Stimulated activated CD4-positive, alpha-beta T cell treated with anti-CD3 and anti-CD28 coated beads, Interleukin-2, amount 100 ng/mL, for 48 hours (primary cell): ENCODE measurements at regions not wholly inside any gene's neighbourhood (a gene's known extent, or its start where the extent isn't known, plus 50 kb on each side); places are given as distances from the start of the nearest gene placed in this dataset.
"Not testable (repeated sequence)": the region's sequence is repeated elsewhere in the genome, so short reads cannot be mapped to it uniquely, and the experiment has no call there.

Experiments used
- DNase-seq, 2 donors: peaks; one replicate each; pipeline ENCODE4 v3.0.0-alpha.2; 2020

GRCh38 chr6:17012421-17013225 lies 89.2 kb upstream of the STMND1 start:
- DNase-seq: no peak

GRCh38 chr6:17011985-17012384 lies 89.9 kb upstream of the STMND1 start:
- no peak for DNase-seq

- DNase-seq: no peak
Measured at GRCh38 chr6:17007749-17008148, 94.1 kb upstream of the STMND1 start.

- no peak for DNase-seq
Measured at GRCh38 chr6:17006543-17006942, 95.3 kb upstream of the STMND1 start.

GRCh38 chr6:17004269-17004668 lies 97.6 kb upstream of the STMND1 start:
- DNase-seq: no peak

DNA sequence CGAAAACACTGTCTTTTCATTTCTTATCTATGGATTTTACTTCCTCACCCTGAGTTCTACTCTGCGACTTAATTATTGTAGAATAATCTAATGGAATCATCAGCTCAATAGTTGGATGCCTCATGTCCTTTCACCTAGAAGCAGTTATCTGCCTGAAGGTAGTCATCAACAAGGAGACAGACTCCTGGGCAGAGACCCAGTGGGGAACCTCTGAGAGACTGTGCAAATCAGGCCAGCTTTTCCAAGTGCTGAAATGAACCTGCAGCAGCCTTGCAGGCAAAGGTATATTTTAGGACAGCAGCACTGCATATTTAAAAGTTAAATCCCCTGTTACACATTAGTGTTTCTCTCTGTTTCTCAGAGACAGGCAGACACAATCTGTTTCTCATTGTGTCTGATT lies 99.7 kb upstream of the STMND1 start:
- DNase-seq: no peak

- no peak for DNase-seq
Measured at GRCh38 chr6:17001188-17001587, 100.7 kb upstream of the STMND1 start.

DNA sequence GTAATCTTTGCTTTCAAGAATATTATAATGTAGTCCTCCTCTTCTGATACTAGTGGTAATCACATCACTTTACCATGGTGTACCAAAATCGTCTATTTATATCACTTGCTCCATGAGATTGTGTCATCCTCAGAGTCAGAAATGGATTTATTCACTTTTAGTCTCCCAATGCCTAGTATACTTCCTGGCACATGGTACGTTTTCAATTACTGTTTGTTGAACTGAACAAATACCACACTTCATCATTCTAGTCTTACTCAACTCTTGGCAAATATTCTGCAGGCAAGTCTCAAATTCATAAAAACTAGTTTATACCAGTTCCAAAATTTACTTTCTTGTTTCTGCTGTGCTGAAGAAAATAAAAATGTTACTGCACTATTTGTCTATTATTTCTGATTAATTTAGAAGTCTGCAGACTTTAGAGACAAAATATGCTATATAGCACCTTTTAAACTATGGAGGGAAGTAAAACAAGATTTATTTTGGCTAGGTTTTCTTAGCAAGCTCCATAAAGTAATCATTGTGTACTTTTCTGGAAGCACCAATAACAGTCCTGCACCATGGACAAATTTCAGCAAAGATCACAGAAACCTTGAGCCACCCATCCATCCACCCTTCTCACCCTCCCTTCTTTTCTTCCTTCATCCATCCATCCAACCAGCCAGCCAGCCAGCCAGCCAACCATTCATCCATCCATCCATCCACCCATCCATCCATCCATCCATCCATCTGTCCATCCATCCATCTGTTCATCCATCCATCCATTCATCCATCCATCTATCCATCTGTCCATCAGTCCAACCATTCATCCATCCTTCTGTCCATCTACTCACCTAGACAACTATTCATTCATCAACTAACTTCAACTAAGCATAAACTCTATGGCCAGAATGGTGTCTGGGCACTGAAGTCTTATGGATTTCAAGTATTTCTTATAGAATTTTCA lies 102.1 kb upstream of the STMND1 start:
- DNase-seq: no peak

GRCh38 chr6:16998461-16998860 lies 103.4 kb upstream of the STMND1 start:
- DNase-seq: no peak

DNA sequence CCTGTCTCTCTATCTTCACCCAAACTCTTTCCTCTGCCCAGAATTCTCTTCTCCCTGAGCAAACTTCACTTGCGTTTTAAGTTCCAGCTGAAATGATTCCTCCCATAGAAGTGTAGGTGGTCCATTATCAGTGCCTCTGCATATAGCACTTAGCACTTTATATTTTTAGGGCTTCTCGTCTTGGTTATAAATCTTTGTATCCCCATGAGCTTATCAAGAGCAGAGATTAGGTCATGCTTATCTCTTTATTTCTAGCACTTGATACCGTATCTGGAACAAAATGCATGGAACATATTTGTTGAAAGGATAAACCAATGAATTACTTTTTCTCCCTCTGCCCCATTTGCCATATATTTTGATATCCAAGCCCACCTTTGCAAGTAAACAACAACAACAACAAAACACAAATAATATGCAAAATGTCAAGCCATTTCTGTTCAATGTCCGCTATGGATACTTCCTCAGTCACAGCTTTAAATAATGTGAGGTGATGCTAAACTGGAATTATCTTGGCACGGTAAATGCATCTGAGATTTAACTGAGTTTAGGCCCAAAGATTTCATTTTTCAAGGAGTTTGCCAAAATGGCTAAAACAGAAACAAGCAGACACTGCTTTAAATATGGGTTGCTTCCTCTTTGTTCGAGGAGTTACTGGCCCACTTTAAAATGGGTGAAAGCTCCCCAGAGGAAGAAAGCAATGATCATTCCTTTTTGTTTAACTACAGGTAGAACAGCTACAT lies 106.2 kb upstream of the STMND1 start:
- DNase-seq: no peak

GRCh38 chr6:16993396-16993795 lies 108.5 kb upstream of the STMND1 start:
- no peak for DNase-seq

DNA sequence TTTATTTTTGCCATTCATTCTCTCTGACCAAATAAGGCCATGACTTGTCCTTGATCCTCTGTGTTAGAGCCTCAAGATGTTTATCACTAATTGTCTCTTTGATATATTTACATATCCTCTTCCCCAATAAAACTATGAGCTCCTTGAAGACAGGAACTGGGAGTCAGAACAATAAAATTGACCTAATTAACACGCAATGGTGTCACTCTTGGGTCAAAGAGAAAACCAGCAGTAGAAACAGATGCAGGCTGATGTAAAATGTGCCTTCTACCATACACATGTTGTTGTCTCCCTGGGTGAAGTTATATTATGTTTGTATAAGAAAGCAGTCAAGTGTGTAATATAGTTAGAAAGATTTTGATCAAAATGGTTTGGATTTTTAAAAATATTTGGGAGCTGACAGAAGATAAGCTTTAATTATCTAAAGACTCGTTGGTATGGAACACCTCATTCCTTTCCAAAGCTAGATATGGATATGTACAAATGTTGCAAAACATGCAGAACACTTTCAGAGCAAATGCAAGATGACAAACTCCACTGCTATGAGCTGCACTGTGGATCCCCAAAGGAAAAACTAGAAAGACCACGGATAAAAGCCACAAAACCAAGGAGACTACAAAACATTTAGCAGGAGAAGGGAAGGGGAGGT lies 109.7 kb upstream of the STMND1 start:
- no peak for DNase-seq

DNA sequence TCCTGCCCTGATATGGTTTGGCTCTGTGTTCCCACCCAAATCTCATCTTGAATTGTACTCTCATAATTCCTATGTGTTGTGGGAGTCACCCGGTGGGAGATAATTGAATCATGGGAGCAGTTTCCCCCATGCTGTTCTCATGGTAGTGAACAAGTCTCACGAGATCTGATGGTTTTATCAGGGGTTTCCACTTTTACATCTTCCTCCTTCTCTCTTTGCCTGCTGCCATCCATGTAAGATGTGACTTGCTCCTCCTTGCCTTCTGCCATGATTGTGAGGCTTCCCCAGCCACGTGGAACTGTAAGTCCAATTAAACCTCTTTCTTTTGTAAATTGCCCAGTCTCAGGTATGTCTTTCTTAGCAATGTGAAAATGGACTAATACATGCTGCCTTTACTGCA lies 111.9 kb upstream of the STMND1 start:
- not testable (repeated sequence) for DNase-seq

GRCh38 chr6:16989382-16989781 lies 112.5 kb upstream of the STMND1 start:
- DNase-seq: no peak

DNA sequence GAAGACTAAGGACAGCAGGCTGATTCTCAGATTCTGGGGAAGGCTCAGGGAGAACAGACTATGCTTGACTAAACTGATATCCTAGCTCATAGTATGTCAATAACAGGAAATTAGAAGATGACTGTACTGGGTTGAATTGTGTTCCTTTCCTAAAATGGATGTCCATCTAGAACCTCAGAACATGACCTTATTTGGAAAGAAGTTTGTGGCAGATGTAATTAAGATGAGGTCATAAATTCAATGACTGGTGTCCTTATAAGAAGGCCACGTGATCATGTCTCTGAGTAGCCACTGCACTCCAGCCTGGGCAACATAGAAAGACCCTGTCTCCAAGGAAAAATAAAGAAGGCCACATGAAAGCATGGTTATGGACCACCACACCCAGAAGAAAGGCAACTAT lies 113.9 kb upstream of the STMND1 start:
- no peak for DNase-seq

GRCh38 chr6:16985513-16986284 lies 116.2 kb upstream of the STMND1 start:
- no peak for DNase-seq

- no peak for DNase-seq
Measured at GRCh38 chr6:16982807-16983206, 119.0 kb upstream of the STMND1 start.

- DNase-seq: no peak
Measured at GRCh38 chr6:16979677-16980370, 122.0 kb upstream of the STMND1 start.

GRCh38 chr6:16978686-16979085 lies 123.2 kb upstream of the STMND1 start:
- no peak for DNase-seq

- DNase-seq: no peak
Measured at GRCh38 chr6:16976385-16977183, 125.3 kb upstream of the STMND1 start.
